A549 (cell line): ENCODE measurements at regions not wholly inside any gene's neighbourhood (a gene's known extent, or its start where the extent isn't known, plus 50 kb on each side); places are given as distances from the start of the nearest gene placed in this dataset.

Experiments used
- ATAC-seq, 2 experiments: fragments of 200-7000 bp in 1 of 2; fragments of >200 bp in 1 of 2; cut with Nextera tagmentation in 1 of 2; cut with Tn5 transposase in 1 of 2; 3 replicates each; pipeline versions ENCODE4 v1.8.0 to v1.9.1; 2018 to 2020; ENCODE audit warnings: mild to moderate bottlenecking in 1 of 2, moderate library complexity in 1 of 2
- CTCF ChIA-PET: fragments of 300-600 bp; sonication (Branson Sonifier 250); formaldehyde crosslinking; extraction: SDS; loops from one replicate; lab custom pipeline; 2021; ENCODE audit warnings: antibody characterized with exemption, inconsistent platforms; lab: Yijun Ruan, JAX
- POLR2A ChIA-PET: fragments of 350-600 bp; formaldehyde crosslinking; extraction: SDS; loops from one replicate; lab custom pipeline; 2021; ENCODE audit warnings: antibody characterized with exemption, inconsistent platforms; lab: Yijun Ruan, JAX
- DNase-seq, 2 experiments: peaks; one replicate each; pipeline versions ENCODE4 v3.0.0 to v3.0.0-alpha.2; 2011 to 2016; ENCODE audit warnings: low read depth in 1 of 2, low spot score in 1 of 2
- FAIRE-seq: peaks from 2 replicates; lab custom pipeline; 2011; peaks lifted over from hg19 to GRCh38; lab: Jason Lieb, UNC
- H3K27ac ChIP-seq, 2 experiments: fragments of >200 bp; sonication (Bioruptor Twin); formaldehyde crosslinking; 3 replicates each; pipeline ENCODE4 v1.5.1; 2016 to 2017
- H3K4me1 ChIP-seq: fragments of >200 bp; sonication (Bioruptor Twin); formaldehyde crosslinking; 3 replicates; pipeline ENCODE4 v1.6.1; 2016
- H3K4me2 ChIP-seq: fragments of >200 bp; sonication (Bioruptor Twin); formaldehyde crosslinking; 3 replicates; pipeline ENCODE4 v1.6.1; 2016
- H3K4me3 ChIP-seq: fragments of >200 bp; sonication (Bioruptor Twin); formaldehyde crosslinking; 3 replicates; pipeline ENCODE4 v1.5.1; 2016
- H3K9me3 ChIP-seq: fragments of >200 bp; sonication (Bioruptor Twin); formaldehyde crosslinking; 3 replicates; pipeline ENCODE4 v1.6.1; 2016
- CEBPB ChIP-seq, 2 experiments: fragments of >200 bp in 1 of 2; sonication (Bioruptor Twin) in 1 of 2; formaldehyde crosslinking in 1 of 2; IDR thresholded peaks; 2 replicates each; pipeline ENCODE4 v1.6.1; 2012 to 2016
- EHF ChIP-seq: fragments of 250-450 bp; sonication (Bioruptor Pico); IDR thresholded peaks from 2 replicates; pipeline ENCODE4 v1.5.0; 2020; ENCODE audit warnings: mild to moderate bottlenecking
- EHMT2 ChIP-seq: fragments of 200-600 bp; sonication (generic); IDR thresholded peaks from 2 replicates; pipeline ENCODE4 v1.6.1; 2016; ENCODE audit warnings: antibody characterized with exemption, low read depth, mild to moderate bottlenecking, moderate library complexity
- ELK1 ChIP-seq: fragments of 150-350 bp; IDR thresholded peaks from 2 replicates; pipeline ENCODE4 v1.6.1; 2014; ENCODE audit warnings: low read depth, mild to moderate bottlenecking, low read length
- FOSL2 ChIP-seq, 2 experiments: fragments of 450-650 bp in 1 of 2; fragments of >200 bp in 1 of 2; sonication (Bioruptor Twin) in 1 of 2; formaldehyde crosslinking; IDR thresholded peaks; 2 replicates each; pipeline versions ENCODE4 v1.5.0 to v1.6.1; 2016 to 2020; ENCODE audit warnings: mild to moderate bottlenecking in 1 of 2, moderate library complexity in 1 of 2
- HDAC2 ChIP-seq: fragments of 200-600 bp; sonication (generic); IDR thresholded peaks from 2 replicates; pipeline ENCODE4 v1.6.1; 2016
- HOXB13 ChIP-seq: fragments of 250-450 bp; sonication (Bioruptor Pico); IDR thresholded peaks from 2 replicates; pipeline ENCODE4 v1.5.0; 2020; ENCODE audit warnings: low read depth, mild to moderate bottlenecking, moderate library complexity
- HOXB5 ChIP-seq: fragments of 250-450 bp; sonication (Bioruptor Pico); IDR thresholded peaks from 2 replicates; pipeline ENCODE4 v1.5.0; 2020; ENCODE audit warnings: mild to moderate bottlenecking, moderate library complexity
- KDM1A ChIP-seq: fragments of 200-600 bp; sonication (generic); IDR thresholded peaks from 2 replicates; pipeline ENCODE4 v1.6.1; 2016; ENCODE audit warnings: low read depth, mild to moderate bottlenecking
- MAFK ChIP-seq: fragments of 450-650 bp; IDR thresholded peaks from 2 replicates; pipeline ENCODE4 v1.6.1; 2014; ENCODE audit not compliant: partially characterized antibody
- MYC ChIP-seq: IDR thresholded peaks from 2 replicates; pipeline ENCODE4 v1.6.1; 2012; ENCODE audit warnings: mild to moderate bottlenecking, inconsistent platforms, low read length, improper control_type of control experiment, borderline replicate concordance
- NFE2L2 ChIP-seq: fragments of 150-350 bp; conservative IDR thresholded peaks from 2 replicates; pipeline ENCODE4 v1.6.1; 2014; ENCODE audit warnings: low read length
- PBX3 ChIP-seq: IDR thresholded peaks from 2 replicates; pipeline ENCODE4 v1.6.1; 2012
- PHF8 ChIP-seq: fragments of 200-600 bp; sonication (generic); IDR thresholded peaks from 2 replicates; pipeline ENCODE4 v1.6.1; 2016; ENCODE audit warnings: low read depth, mild to moderate bottlenecking, antibody characterized with exemption, moderate library complexity, borderline replicate concordance
- RARB ChIP-seq: fragments of 250-450 bp; sonication (Bioruptor Pico); IDR thresholded peaks from 2 replicates; pipeline ENCODE4 v1.8.0; 2021; ENCODE audit warnings: mild to moderate bottlenecking, moderate library complexity
- RCOR1 ChIP-seq: fragments of 150-350 bp; IDR thresholded peaks from 2 replicates; pipeline ENCODE4 v1.6.1; 2014; ENCODE audit warnings: antibody characterized with exemption, low read length, low read depth
- RFX5 ChIP-seq: fragments of 450-650 bp; IDR thresholded peaks from 2 replicates; pipeline ENCODE4 v1.7.1; 2014; ENCODE audit warnings: antibody characterized with exemption, mild to moderate bottlenecking, moderate library complexity
- USF2 ChIP-seq: fragments of 450-650 bp; IDR thresholded peaks from 2 replicates; pipeline ENCODE4 v1.6.1; 2014; ENCODE audit warnings: antibody characterized with exemption
- ZFP36 ChIP-seq: fragments of 450-650 bp; IDR thresholded peaks from 2 replicates; pipeline ENCODE4 v1.6.1; 2014; ENCODE audit warnings: borderline replicate concordance; ENCODE audit not compliant: partially characterized antibody
- ZNF302 ChIP-seq: fragments of 250-450 bp; sonication (Bioruptor Pico); IDR thresholded peaks from 2 replicates; pipeline ENCODE4 v1.9.0; 2021; ENCODE audit warnings: inconsistent platforms, mild to moderate bottlenecking, moderate library complexity
- WGBS: methylation state at CpG from one replicate; pipeline ENCODE4 v1.1.6; 2017; ENCODE audit errors: missing lambda C conversion rate; 5-methylcytosine and 5-hydroxymethylcytosine counted together
- TF ChIP-seq, protein P1 (sequence below): fragments of >200 bp; sonication (Bioruptor Twin); formaldehyde crosslinking; IDR thresholded peaks from 3 replicates; pipeline ENCODE4 v1.5.1; 2016
- TF ChIP-seq, protein P2 (sequence below): IDR thresholded peaks from 2 replicates; pipeline ENCODE4 v1.6.1; 2012; ENCODE audit warnings: low read depth, borderline replicate concordance

DNA sequence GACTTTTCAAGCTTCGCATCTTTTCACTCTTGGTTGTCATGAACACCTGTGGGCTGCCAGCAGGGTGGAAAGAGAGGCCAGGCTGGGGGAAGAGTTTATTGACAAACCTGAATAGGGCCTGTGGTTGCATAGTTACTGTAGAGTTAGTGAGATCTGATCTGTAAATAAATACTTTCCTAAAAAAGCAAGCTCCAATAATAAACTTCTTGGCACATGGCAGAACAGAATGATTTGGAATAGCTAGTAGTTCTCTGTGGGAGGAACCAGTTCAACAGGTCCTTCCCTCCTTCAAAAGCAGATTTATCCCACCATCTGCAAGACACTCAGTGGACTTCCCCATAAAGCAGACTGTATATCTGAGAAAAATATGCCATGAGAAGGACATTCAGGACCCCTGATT is 445.0 kb downstream of the HACE1 start:
- ATAC-seq, result no peak
- no peaks in the 10 kb centered on the region for H3K4me1 ChIP-seq
- H3K4me3 ChIP-seq, result no peak overlapping the region
- H3K9me3 ChIP-seq, result no peaks in the 10 kb centered on the region
- CTCF ChIA-PET, result no interaction called here
- WGBS, result 68% methylated on average over 1 of the region's 1 CpG
- no peak for TF ChIP-seq RARB (CRISPR knock-in tag)
- TF ChIP-seq HOXB5 (CRISPR knock-in tag), result no peak
- TF ChIP-seq, protein P1, sequence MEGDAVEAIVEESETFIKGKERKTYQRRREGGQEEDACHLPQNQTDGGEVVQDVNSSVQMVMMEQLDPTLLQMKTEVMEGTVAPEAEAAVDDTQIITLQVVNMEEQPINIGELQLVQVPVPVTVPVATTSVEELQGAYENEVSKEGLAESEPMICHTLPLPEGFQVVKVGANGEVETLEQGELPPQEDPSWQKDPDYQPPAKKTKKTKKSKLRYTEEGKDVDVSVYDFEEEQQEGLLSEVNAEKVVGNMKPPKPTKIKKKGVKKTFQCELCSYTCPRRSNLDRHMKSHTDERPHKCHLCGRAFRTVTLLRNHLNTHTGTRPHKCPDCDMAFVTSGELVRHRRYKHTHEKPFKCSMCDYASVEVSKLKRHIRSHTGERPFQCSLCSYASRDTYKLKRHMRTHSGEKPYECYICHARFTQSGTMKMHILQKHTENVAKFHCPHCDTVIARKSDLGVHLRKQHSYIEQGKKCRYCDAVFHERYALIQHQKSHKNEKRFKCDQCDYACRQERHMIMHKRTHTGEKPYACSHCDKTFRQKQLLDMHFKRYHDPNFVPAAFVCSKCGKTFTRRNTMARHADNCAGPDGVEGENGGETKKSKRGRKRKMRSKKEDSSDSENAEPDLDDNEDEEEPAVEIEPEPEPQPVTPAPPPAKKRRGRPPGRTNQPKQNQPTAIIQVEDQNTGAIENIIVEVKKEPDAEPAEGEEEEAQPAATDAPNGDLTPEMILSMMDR, result no peak
- TF ChIP-seq ZFP36, result no peak
- no peak for TF ChIP-seq HDAC2
- no peak for TF ChIP-seq RFX5
- no peak for TF ChIP-seq PBX3
- no peak for TF ChIP-seq EHMT2
- TF ChIP-seq USF2, result no peak
- TF ChIP-seq FOSL2 (IDR thresholded peaks at IDR 0.05), result no peak
- TF ChIP-seq FOSL2 (CRISPR knock-in tag; IDR thresholded peaks at IDR 0.05), result no peak
- TF ChIP-seq RCOR1, result no peak
- TF ChIP-seq ELK1, result no peak
- no peak for TF ChIP-seq PHF8
- TF ChIP-seq, protein P2, sequence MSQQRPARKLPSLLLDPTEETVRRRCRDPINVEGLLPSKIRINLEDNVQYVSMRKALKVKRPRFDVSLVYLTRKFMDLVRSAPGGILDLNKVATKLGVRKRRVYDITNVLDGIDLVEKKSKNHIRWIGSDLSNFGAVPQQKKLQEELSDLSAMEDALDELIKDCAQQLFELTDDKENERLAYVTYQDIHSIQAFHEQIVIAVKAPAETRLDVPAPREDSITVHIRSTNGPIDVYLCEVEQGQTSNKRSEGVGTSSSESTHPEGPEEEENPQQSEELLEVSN, result no peak
- TF ChIP-seq HOXB13 (CRISPR knock-in tag), result no peak
- no peak for TF ChIP-seq CEBPB (IDR thresholded peaks at IDR 0.05)
- TF ChIP-seq, all 56 proteins: peak for 0
- POLR2A ChIA-PET, result no interaction called here
- no peak overlapping the region for H3K4me2 ChIP-seq
- H3K27ac ChIP-seq, result no peak overlapping the region
- FAIRE-seq (no peak), DNase-seq (no peak)

GRCh38 chr6:104413767-104414166 is 446.0 kb downstream of the HACE1 start:
- POLR2A ChIA-PET, result no interaction called here
- Histone ChIP-seq H3K4me2 (no peak overlapping the region), H3K27ac (no peak overlapping the region), H3K9me3 (no peaks in the 10 kb centered on the region), H3K4me3 (no peak overlapping the region), H3K4me1 (no peaks in the 10 kb centered on the region)
- TF ChIP-seq MAFK (no peak), RCOR1 (no peak), NFE2L2 (no peak), MYC (no peak), RARB (CRISPR knock-in tag) (no peak), ZNF302 (CRISPR knock-in tag) (no peak), EHF (CRISPR knock-in tag) (no peak), KDM1A (no peak)
- 2% methylated on average over 3 of the region's 3 CpGs for WGBS
- no peak for ATAC-seq
- CTCF ChIA-PET, result no interaction called here
- DNase-seq, result no peak
- FAIRE-seq, result no peak
